Spleen (tissue), 11 donors: ENCODE measurements at regions not wholly inside any gene's neighbourhood (a gene's known extent, or its start where the extent isn't known, plus 50 kb on each side); places are given as distances from the start of the nearest gene placed in this dataset.

Source experiments
- DNase-seq: peaks from one replicate; pipeline ENCODE4 v3.0.0-alpha.2; 2020
- H3K27ac ChIP-seq, 8 donors: fragments of 200-600 bp; sonication (generic) in 7 of 8; 1 replicate in 4 of 8; 2 replicates in 4 of 8; pipeline versions ENCODE4 v1.5.0 to v1.8.0; 2016 to 2021; ENCODE audit warnings: inconsistent platforms in 4 of 8, mild to moderate bottlenecking in 4 of 8, moderate library complexity in 1 of 8
- H3K27me3 ChIP-seq, 7 donors: fragments of 200-600 bp; sonication (generic) in 6 of 7; replicated peaks in 1 of 7; 1 replicate in 4 of 7; 2 replicates in 3 of 7; pipeline versions ENCODE4 v1.5.0 to v1.8.0; 2016 to 2021; ENCODE audit warnings: inconsistent platforms in 3 of 7, mild to moderate bottlenecking in 1 of 7
- H3K36me3 ChIP-seq, 6 donors: fragments of 200-600 bp; sonication (generic) in 5 of 6; 1 replicate in 4 of 6; 2 replicates in 2 of 6; pipeline versions ENCODE4 v1.5.0 to v1.8.0; 2016 to 2021; ENCODE audit warnings: inconsistent platforms in 2 of 6
- H3K4me1 ChIP-seq, 6 donors: fragments of 200-600 bp; sonication (generic) in 5 of 6; 1 replicate in 3 of 6; 2 replicates in 3 of 6; pipeline versions ENCODE4 v1.5.0 to v1.8.0; 2016 to 2021; ENCODE audit warnings: inconsistent platforms in 3 of 6
- H3K4me3 ChIP-seq, 8 donors: fragments of 200-600 bp; sonication (generic) in 7 of 8; 1 replicate in 4 of 8; 2 replicates in 4 of 8; pipeline versions ENCODE4 v1.5.0 to v1.8.0; 2016 to 2021; ENCODE audit warnings: inconsistent platforms in 4 of 8, mild to moderate bottlenecking in 4 of 8, moderate library complexity in 2 of 8
- H3K9me3 ChIP-seq, 8 donors: fragments of 200-600 bp; sonication (generic) in 7 of 8; 1 replicate in 4 of 8; 2 replicates in 4 of 8; pipeline versions ENCODE4 v1.5.0 to v1.8.0; 2016 to 2021; ENCODE audit warnings: inconsistent platforms in 4 of 8
- POLR2A ChIP-seq, 3 donors: fragments of 450-650 bp; IDR thresholded peaks; one replicate each; pipeline ENCODE4 v1.5.1; 2017; ENCODE audit warnings: antibody characterized with exemption in 3 of 3, mild to moderate bottlenecking in 1 of 3
- POLR2AphosphoS5 ChIP-seq, 3 donors: sonication (generic); formaldehyde crosslinking; IDR thresholded peaks; one replicate each; pipeline ENCODE4 v1.5.1; 2017; ENCODE audit warnings: antibody characterized with exemption in 3 of 3
- WGBS, 5 donors: extraction: QIAGEN DNeasy Blood & Tissue Kit in 3 of 5; methylation state at CpG; one replicate each; pipeline versions ENCODE4 v1.1.5 to v1.1.7; 2013 to 2018; 5-methylcytosine and 5-hydroxymethylcytosine counted together
- intact Hi-C: fragments of 100-400 bp; cut with DNase I; formaldehyde crosslinking; loops from one replicate; pipeline ENCODE4 v1.15.0; 2023; ENCODE audit warnings: low total_unique reads
- TF ChIP-seq, protein P1 (sequence below), 11 experiments: fragments of 200-600 bp in 7 of 11; fragments of 450-650 bp in 4 of 11; sonication (generic) in 4 of 11; IDR thresholded peaks in 8 of 11; conservative IDR thresholded peaks in 3 of 11; 1 replicate in 7 of 11; 2 replicates in 4 of 11; pipeline versions ENCODE4 v1.4.0 to v1.8.0; 2016 to 2021; ENCODE audit warnings: antibody characterized with exemption in 11 of 11, inconsistent platforms in 4 of 11, mild to moderate bottlenecking in 1 of 11
- donor health status: healthy with polysubstance abuse.
- donor health status: DM: no; HTN: no; CAD: no; lungs with moderate emphysema.
- donor health status: DM: no; HTN: no; CAD: no.
- donor health status: Bipolar disorder and iron deficiency.
- donor health status: healthy.
- donor health status: DM: no; HTN: no; CAD: no.
- donor health status: DM: yes; HTN: yes; CAD: no.

- peaks cover 0 to 19% (median 0%) of the 10 kb centered on the region in 7 donors for H3K27me3 ChIP-seq
- no peak for DNase-seq
- H3K4me1 ChIP-seq = peaks cover 0 to 7% (median 0%) of the 10 kb centered on the region in 6 donors
- H3K36me3 ChIP-seq = no peaks in the 10 kb centered on the region
- H3K4me3 ChIP-seq = no peak overlapping the region
- peaks cover 0 to 27% (median 3%) of the 10 kb centered on the region in 8 donors for H3K9me3 ChIP-seq
- TF ChIP-seq POLR2A (IDR thresholded peaks at IDR 0.05) (no peak), POLR2AphosphoS5 (IDR thresholded peaks at IDR 0.05) (no peak)
- TF ChIP-seq, protein P1, sequence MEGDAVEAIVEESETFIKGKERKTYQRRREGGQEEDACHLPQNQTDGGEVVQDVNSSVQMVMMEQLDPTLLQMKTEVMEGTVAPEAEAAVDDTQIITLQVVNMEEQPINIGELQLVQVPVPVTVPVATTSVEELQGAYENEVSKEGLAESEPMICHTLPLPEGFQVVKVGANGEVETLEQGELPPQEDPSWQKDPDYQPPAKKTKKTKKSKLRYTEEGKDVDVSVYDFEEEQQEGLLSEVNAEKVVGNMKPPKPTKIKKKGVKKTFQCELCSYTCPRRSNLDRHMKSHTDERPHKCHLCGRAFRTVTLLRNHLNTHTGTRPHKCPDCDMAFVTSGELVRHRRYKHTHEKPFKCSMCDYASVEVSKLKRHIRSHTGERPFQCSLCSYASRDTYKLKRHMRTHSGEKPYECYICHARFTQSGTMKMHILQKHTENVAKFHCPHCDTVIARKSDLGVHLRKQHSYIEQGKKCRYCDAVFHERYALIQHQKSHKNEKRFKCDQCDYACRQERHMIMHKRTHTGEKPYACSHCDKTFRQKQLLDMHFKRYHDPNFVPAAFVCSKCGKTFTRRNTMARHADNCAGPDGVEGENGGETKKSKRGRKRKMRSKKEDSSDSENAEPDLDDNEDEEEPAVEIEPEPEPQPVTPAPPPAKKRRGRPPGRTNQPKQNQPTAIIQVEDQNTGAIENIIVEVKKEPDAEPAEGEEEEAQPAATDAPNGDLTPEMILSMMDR (IDR thresholded peaks at IDR 0.05 in 8 of 11, conservative IDR thresholded peaks at IDR 0.05 in 3 of 11) = no peak
- H3K27ac ChIP-seq = no peak overlapping the region
- intact Hi-C loops = no loop called here
- 93 to 100% (median 96%) methylated on average over 3 of the region's 3 CpGs for WGBS, 5 donors
These were observed 131.1 kb downstream of the RMI1 start for GRCh38 chr9:84111726-84112125.

- WGBS, 5 donors = 61 to 75% (median 70%) methylated on average over 1 of the region's 1 CpG
- no peak for DNase-seq
These were observed 141.5 kb downstream of the RMI1 start for GRCh38 chr9:84121991-84122523.

DNA sequence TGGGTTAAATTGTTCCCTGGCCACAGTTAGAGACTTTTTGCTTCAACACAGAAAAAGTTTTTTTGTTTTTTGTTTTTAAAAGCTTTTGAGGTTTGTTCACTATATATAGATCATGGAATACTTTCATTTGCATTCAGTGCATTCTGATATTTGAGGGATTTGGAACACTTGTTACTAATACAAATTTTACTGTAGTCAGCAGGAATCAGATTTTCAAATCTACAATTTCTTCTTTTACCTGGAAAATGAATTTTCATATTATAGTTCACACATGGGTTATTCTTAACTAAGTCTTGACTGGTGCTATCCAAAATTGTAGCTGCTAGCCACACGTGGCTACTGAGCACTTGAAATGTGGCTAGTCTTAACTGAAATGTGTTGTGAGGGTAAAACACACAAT is 142.0 kb downstream of the RMI1 start:
- Histone ChIP-seq H3K27me3 (no peaks in the 10 kb centered on the region), H3K9me3 (peaks cover 0 to 4% (median under 1%) of the 10 kb centered on the region in 8 donors), H3K36me3 (no peaks in the 10 kb centered on the region), H3K4me1 (peaks cover 0 to 7% (median 0%) of the 10 kb centered on the region in 6 donors), H3K27ac (no peak overlapping the region), H3K4me3 (no peak overlapping the region)
- intact Hi-C loops = no loop called here
- no peak for DNase-seq
- 67 to 84% (median 72%) methylated on average over 1 of the region's 1 CpG for WGBS, 5 donors
- TF ChIP-seq POLR2AphosphoS5 (IDR thresholded peaks at IDR 0.05) (no peak), POLR2A (IDR thresholded peaks at IDR 0.05) (no peak)
- TF ChIP-seq, protein P1 (IDR thresholded peaks at IDR 0.05 in 8 of 11, conservative IDR thresholded peaks at IDR 0.05 in 3 of 11) = no peak

More at GRCh38 chr9:84121991-84122523, 141.5 kb downstream of the RMI1 start:
- TF ChIP-seq POLR2A (IDR thresholded peaks at IDR 0.05) (no peak), POLR2AphosphoS5 (IDR thresholded peaks at IDR 0.05) (no peak)
- TF ChIP-seq, protein P1 (IDR thresholded peaks at IDR 0.05 in 8 of 11, conservative IDR thresholded peaks at IDR 0.05 in 3 of 11) = no peak
- H3K27ac ChIP-seq = no peak overlapping the region
- peaks cover 0 to 10% (median 4%) of the 10 kb centered on the region in 8 donors for H3K9me3 ChIP-seq
- intact Hi-C loops = no loop called here
- no peaks in the 10 kb centered on the region for H3K27me3 ChIP-seq
- H3K36me3 ChIP-seq = no peaks in the 10 kb centered on the region
- H3K4me1 ChIP-seq = peaks cover 0 to 7% (median 0%) of the 10 kb centered on the region in 6 donors
- H3K4me3 ChIP-seq = no peak overlapping the region

GRCh38 chr9:84123648-84124406 is 143.2 kb downstream of the RMI1 start:
- Histone ChIP-seq H3K27ac (peak overlapping the region in 2 of 8 donors; percentile 42 to 50), H3K36me3 (no peaks in the 10 kb centered on the region), H3K4me1 (peaks cover 0 to 7% (median 0%) of the 10 kb centered on the region in 6 donors), H3K4me3 (no peak overlapping the region), H3K9me3 (no peaks in the 10 kb centered on the region), H3K27me3 (no peaks in the 10 kb centered on the region)
- TF ChIP-seq, protein P1 (IDR thresholded peaks at IDR 0.05 in 8 of 11, conservative IDR thresholded peaks at IDR 0.05 in 3 of 11) = no peak
- TF ChIP-seq POLR2A (IDR thresholded peaks at IDR 0.05) (no peak), POLR2AphosphoS5 (IDR thresholded peaks at IDR 0.05) (no peak)
- 39 to 58% (median 53%) methylated on average over 3 of the region's 3 CpGs for WGBS, 5 donors
- no peak for DNase-seq
- intact Hi-C loops = no loop called here
